Keratinocyte (primary cell): ENCODE measurements at regions not wholly inside any gene's neighbourhood (a gene's known extent, or its start where the extent isn't known, plus 50 kb on each side); places are given as distances from the start of the nearest gene placed in this dataset.

ENCODE experiments used
- DNase-seq: peaks from one replicate; pipeline ENCODE4 v3.0.0-alpha.2; 2011; ENCODE audit warnings: low read depth, missing footprints, low spot score
- FAIRE-seq: peaks from 2 replicates; lab custom pipeline; 2011; peaks lifted over from hg19 to GRCh38; lab: Jason Lieb, UNC
- H2AFZ ChIP-seq: 2 replicates; pipeline ENCODE4 v1.6.0; 2012; ENCODE audit warnings: low read length, control low read depth, inconsistent platforms; ENCODE audit not compliant: control insufficient read depth
- H3K27ac ChIP-seq: 2 replicates; pipeline ENCODE4 v1.5.1; 2011; ENCODE audit warnings: low read length; ENCODE audit not compliant: control insufficient read depth, insufficient read depth
- H3K27me3 ChIP-seq: 3 replicates; pipeline ENCODE4 v1.6.0; 2011; ENCODE audit warnings: low read length; ENCODE audit not compliant: control insufficient read depth, insufficient read depth; ENCODE audit errors: extremely low read depth
- H3K36me3 ChIP-seq, 2 experiments: 2 replicates in 1 of 2; 3 replicates in 1 of 2; pipeline ENCODE4 v1.5.1; 2011; ENCODE audit warnings: low read length in 2 of 2, mild to moderate bottlenecking in 1 of 2; ENCODE audit not compliant: control insufficient read depth in 2 of 2, insufficient read depth in 2 of 2; ENCODE audit errors: extremely low read depth in 1 of 2
- H3K4me1 ChIP-seq: 3 replicates; pipeline ENCODE4 v1.5.1; 2011; ENCODE audit warnings: low read length; ENCODE audit not compliant: control insufficient read depth, insufficient read depth; ENCODE audit errors: extremely low read depth
- H3K4me2 ChIP-seq: 3 replicates; pipeline ENCODE4 v1.6.0; 2011; ENCODE audit warnings: low read depth, low read length; ENCODE audit not compliant: control insufficient read depth, insufficient read depth; ENCODE audit errors: extremely low read depth
- H3K4me3 ChIP-seq, 3 experiments: fragments of 200-600 bp in 1 of 3; sonication (generic) in 1 of 3; 2 replicates in 2 of 3; 3 replicates in 1 of 3; pipeline ENCODE4 v1.5.1; 2011 to 2016; ENCODE audit warnings: low read length in 3 of 3, mild to moderate bottlenecking in 3 of 3, control low read depth in 2 of 3, inconsistent platforms in 1 of 3, low read depth in 1 of 3, mixed read lengths in 1 of 3, mixed run types in 1 of 3, moderate library complexity in 1 of 3; ENCODE audit not compliant: control insufficient read depth in 2 of 3, insufficient read depth in 2 of 3; ENCODE audit errors: extremely low read depth in 1 of 3
- H3K79me2 ChIP-seq: 2 replicates; pipeline ENCODE4 v1.6.0; 2012; ENCODE audit warnings: low read length; ENCODE audit not compliant: control insufficient read depth, insufficient read depth
- H3K9ac ChIP-seq: 3 replicates; pipeline ENCODE4 v1.6.0; 2011; ENCODE audit warnings: low read length; ENCODE audit not compliant: control insufficient read depth, insufficient read depth; ENCODE audit errors: extremely low read depth
- H3K9me1 ChIP-seq: 3 replicates; pipeline ENCODE4 v1.6.0; 2011; ENCODE audit warnings: low read length; ENCODE audit not compliant: control insufficient read depth, insufficient read depth; ENCODE audit errors: extremely low read depth
- H3K9me3 ChIP-seq: 2 replicates; pipeline ENCODE4 v1.5.1; 2012; ENCODE audit warnings: low read depth, low read length; ENCODE audit not compliant: control insufficient read depth
- H4K20me1 ChIP-seq: 3 replicates; pipeline ENCODE4 v1.6.0; 2011; ENCODE audit warnings: low read length; ENCODE audit not compliant: control insufficient read depth, insufficient read depth; ENCODE audit errors: extremely low read depth
- CTCF ChIP-seq, 3 experiments: IDR thresholded peaks in 1 of 3; conservative IDR thresholded peaks in 1 of 3; optimal IDR thresholded peaks in 1 of 3; 2 replicates in 2 of 3; 3 replicates in 1 of 3; pipeline versions ENCODE3 to v1.5.1; 2011; ENCODE audit warnings: low read length in 3 of 3, mild to moderate bottlenecking in 3 of 3, moderate library complexity in 2 of 3, control low read depth in 1 of 3, inconsistent platforms in 1 of 3; ENCODE audit not compliant: insufficient read depth in 2 of 3; ENCODE audit errors: extremely low read depth in 1 of 3
- EZH2 ChIP-seq: IDR thresholded peaks from one replicate; pipeline ENCODE4 v1.6.1; 2012; ENCODE audit warnings: inconsistent platforms, mild to moderate bottlenecking, low read length, moderate library complexity
- dilution Hi-C: fragments of 300-500 bp; cut with MboI; formaldehyde crosslinking; loops from one replicate; pipeline ENCODE4 v1.7.0; 2020; ENCODE audit warnings: low sequenced_read_pairs; ENCODE audit not compliant: extremely low pct_ligation_motif_present

- H3K4me3 ChIP-seq, result no peak overlapping the region
- H3K4me1 ChIP-seq, result peaks cover 11% of the 10 kb centered on the region
- no peak overlapping the region for H3K4me2 ChIP-seq
- H3K27me3 ChIP-seq, result no peaks in the 10 kb centered on the region
- no peaks in the 10 kb centered on the region for H3K79me2 ChIP-seq
- FAIRE-seq, result peak; percentile 29
- dilution Hi-C loops, result no loop called here
- H2AFZ ChIP-seq, result no peak overlapping the region
- no peaks in the 10 kb centered on the region for H4K20me1 ChIP-seq
- H3K36me3 ChIP-seq, result no peaks in the 10 kb centered on the region
- H3K9me3 ChIP-seq, result no peaks in the 10 kb centered on the region
- no peaks in the 10 kb centered on the region for H3K9me1 ChIP-seq
- peak; percentile 21 for DNase-seq
- no peak for TF ChIP-seq EZH2
- TF ChIP-seq CTCF (optimal IDR thresholded peaks at IDR 0.05 in 1 of 3, IDR thresholded peaks at IDR 0.05 in 1 of 3, conservative IDR thresholded peaks at IDR 0.05 in 1 of 3; ENCODE audit: extremely low read depth in 1 of 3, insufficient read depth in 2 of 3, low read length in 3 of 3), result no peak
- H3K27ac ChIP-seq, result no peak overlapping the region
- no peak overlapping the region for H3K9ac ChIP-seq
Measured at GRCh38 chrX:151806967-151807540, 72.5 kb downstream of the CNGA2 start.

GRCh38 chrX:151812661-151813060 lies 78.1 kb downstream of the CNGA2 start:
- no peaks in the 10 kb centered on the region for H3K79me2 ChIP-seq
- no peaks in the 10 kb centered on the region for H3K9me3 ChIP-seq
- H3K9ac ChIP-seq, result no peak overlapping the region
- dilution Hi-C loops, result no loop called here
- H3K27ac ChIP-seq, result no peak overlapping the region
- no peak overlapping the region for H3K4me2 ChIP-seq
- H4K20me1 ChIP-seq, result no peaks in the 10 kb centered on the region
- H3K9me1 ChIP-seq, result no peaks in the 10 kb centered on the region
- FAIRE-seq (no peak), DNase-seq (no peak)
- H3K4me3 ChIP-seq, result no peak overlapping the region
- no peaks in the 10 kb centered on the region for H3K4me1 ChIP-seq
- no peak for TF ChIP-seq CTCF (optimal IDR thresholded peaks at IDR 0.05 in 1 of 3, IDR thresholded peaks at IDR 0.05 in 1 of 3, conservative IDR thresholded peaks at IDR 0.05 in 1 of 3; ENCODE audit: extremely low read depth in 1 of 3, insufficient read depth in 2 of 3, low read length in 3 of 3)
- no peak for TF ChIP-seq EZH2
- H3K36me3 ChIP-seq, result no peaks in the 10 kb centered on the region
- no peak overlapping the region for H2AFZ ChIP-seq
- no peaks in the 10 kb centered on the region for H3K27me3 ChIP-seq
